Neural progenitor cell (in vitro differentiated cells): ENCODE measurements at regions not wholly inside any gene's neighbourhood (a gene's known extent, or its start where the extent isn't known, plus 50 kb on each side); places are given as distances from the start of the nearest gene placed in this dataset.

Source experiments
- CTCF ChIP-seq: fragments of 200-600 bp; sonication (generic); IDR thresholded peaks from 2 replicates; pipeline ENCODE4 v1.5.1; 2017; ENCODE audit warnings: antibody characterized with exemption, mild to moderate bottlenecking
- EZH2 ChIP-seq: fragments of 200-600 bp; sonication (generic); IDR thresholded peaks from 2 replicates; pipeline ENCODE4 v1.6.1; 2017; ENCODE audit warnings: antibody characterized with exemption, mild to moderate bottlenecking, moderate library complexity

- TF ChIP-seq CTCF: no peak
- no peak for TF ChIP-seq EZH2
Observed at GRCh38 chr7:130850956-130851355, 116.9 kb upstream of the KLF14 start.
